Kidney (tissue), 13 donors: ENCODE measurements at regions not wholly inside any gene's neighbourhood (a gene's known extent, or its start where the extent isn't known, plus 50 kb on each side); places are given as distances from the start of the nearest gene placed in this dataset.

Source experiments
- DNase-seq, 5 donors: peaks; one replicate each; pipeline ENCODE4 v3.0.0-alpha.2; 2013 to 2020
- FAIRE-seq: peaks from 2 replicates; lab custom pipeline; 2012; peaks lifted over from hg19 to GRCh38; lab: Jason Lieb, UNC
- H3K27ac ChIP-seq, 2 donors: one replicate each; pipeline ENCODE4 v1.7.0; 2013; ENCODE audit warnings: low read depth in 2 of 2, low read length in 2 of 2, inconsistent platforms in 1 of 2
- H3K27me3 ChIP-seq: one replicate; pipeline ENCODE4 v1.7.1; 2013; ENCODE audit warnings: low read length, inconsistent platforms; ENCODE audit not compliant: control insufficient read depth, insufficient read depth
- H3K36me3 ChIP-seq, 3 donors: one replicate each; pipeline versions ENCODE4 v1.7.0 to v1.7.1; 2013; ENCODE audit warnings: low read length in 3 of 3, control low read depth in 1 of 3, inconsistent platforms in 1 of 3; ENCODE audit not compliant: insufficient read depth in 3 of 3, control insufficient read depth in 2 of 3
- H3K4me1 ChIP-seq, 3 donors: one replicate each; pipeline versions ENCODE4 v1.7.0 to v1.7.1; 2013; ENCODE audit warnings: low read length in 3 of 3, inconsistent platforms in 1 of 3, low read depth in 1 of 3; ENCODE audit not compliant: control insufficient read depth in 2 of 3, insufficient read depth in 2 of 3
- H3K4me3 ChIP-seq, 3 donors: one replicate each; pipeline versions ENCODE4 v1.7.0 to v1.8.1; 2013; ENCODE audit warnings: low read length in 3 of 3, control low read depth in 1 of 3, inconsistent platforms in 1 of 3
- H3K9ac ChIP-seq, 3 donors: one replicate each; pipeline versions ENCODE4 v1.7.0 to v1.7.1; 2013; ENCODE audit warnings: low read length in 3 of 3, control low read depth in 1 of 3, inconsistent platforms in 1 of 3
- H3K9me3 ChIP-seq, 3 donors: one replicate each; pipeline versions ENCODE4 v1.7.0 to v1.7.1; 2013; ENCODE audit warnings: low read length in 3 of 3, control low read depth in 1 of 3, inconsistent platforms in 1 of 3; ENCODE audit not compliant: control insufficient read depth in 2 of 3, insufficient read depth in 1 of 3
- CTCF ChIP-seq: IDR thresholded peaks from 3 replicates; pipeline ENCODE4 v1.5.1; 2012; ENCODE audit warnings: mild to moderate bottlenecking, moderate library complexity, borderline replicate concordance; ENCODE audit not compliant: insufficient read depth; ENCODE audit errors: extremely low read depth
- intact Hi-C: fragments of 100-400 bp; cut with DNase I; formaldehyde crosslinking; loops from one replicate; pipeline ENCODE4 v1.11.1; 2022
- donor health status: control.
- donor health status: control.
- donor health status: control.
- donor health status: control.
- donor health status: control.
- donor health status: DM: yes; HTN: yes; CAD: no.
- donor health status: Normal renal cell carcinoma (clear cell type).

- no peak overlapping the region for H3K9ac ChIP-seq
- H3K4me3 ChIP-seq: no peak overlapping the region
- no peaks in the 10 kb centered on the region for H3K36me3 ChIP-seq
- intact Hi-C loops: no loop called here
- no peaks in the 10 kb centered on the region for H3K27me3 ChIP-seq
- TF ChIP-seq CTCF: no peak
- H3K4me1 ChIP-seq: no peaks in the 10 kb centered on the region
- FAIRE-seq: no peak
- peak in 1 of 5 donors; percentile 11 for DNase-seq
- no peak overlapping the region for H3K27ac ChIP-seq
- H3K9me3 ChIP-seq: no peaks in the 10 kb centered on the region
Observed at GRCh38 chr22:47384977-47385376, 622.5 kb downstream of the TBC1D22A start.

GRCh38 chr22:47382164-47382890 lies 619.9 kb downstream of the TBC1D22A start:
- H3K27ac ChIP-seq: no peak overlapping the region
- H3K9me3 ChIP-seq: no peaks in the 10 kb centered on the region
- H3K36me3 ChIP-seq: no peaks in the 10 kb centered on the region
- no peak overlapping the region for H3K9ac ChIP-seq
- H3K27me3 ChIP-seq: no peaks in the 10 kb centered on the region
- H3K4me3 ChIP-seq: no peak overlapping the region
- no peak for TF ChIP-seq CTCF
- peak in 2 of 5 donors; percentile 20 to 32 for DNase-seq
- FAIRE-seq: no peak
- no peaks in the 10 kb centered on the region for H3K4me1 ChIP-seq
- intact Hi-C loops: no loop called here

GRCh38 chr22:47381240-47381639 lies 618.8 kb downstream of the TBC1D22A start:
- Histone ChIP-seq H3K27ac (no peak overlapping the region), H3K9me3 (no peaks in the 10 kb centered on the region), H3K27me3 (no peaks in the 10 kb centered on the region), H3K36me3 (no peaks in the 10 kb centered on the region), H3K9ac (no peak overlapping the region), H3K4me3 (no peak overlapping the region), H3K4me1 (no peaks in the 10 kb centered on the region)
- FAIRE-seq (no peak), DNase-seq (peak in 1 of 5 donors; percentile 10)
- intact Hi-C loops: no loop called here
- no peak for TF ChIP-seq CTCF
